Activated CD8-positive, alpha-beta memory T cell treated with anti-CD3 and anti-CD28 coated beads, Interleukin-2, amount 10 ng/mL, durations not matched to agents 7 days and 5 days (primary cell): ENCODE measurements at regions not wholly inside any gene's neighbourhood (a gene's known extent, or its start where the extent isn't known, plus 50 kb on each side); places are given as distances from the start of the nearest gene placed in this dataset.

Source experiments
- ATAC-seq: fragments of 150-1000 bp; cut with Tn5 transposase; one replicate; pipeline ENCODE4 v1.10.0; 2021; ENCODE audit warnings: moderate library complexity
- CTCF ChIA-PET: fragments of 350-600 bp; sonication (Branson Sonifier 250); formaldehyde crosslinking; loops from one replicate; lab custom pipeline; 2021; ENCODE audit warnings: antibody characterized with exemption; lab: Charles Lee
- DNase-seq: peaks from one replicate; pipeline ENCODE4 v3.0.0-alpha.2; 2020
- H3K27ac Mint-ChIP-seq: one replicate; pipeline ENCODE4 v1.8.0; 2021; ENCODE audit warnings: mild to moderate bottlenecking, mixed read lengths
- H3K27me3 Mint-ChIP-seq: one replicate; pipeline ENCODE4 v1.8.0; 2021; ENCODE audit warnings: mixed read lengths
- H3K36me3 Mint-ChIP-seq: one replicate; pipeline ENCODE4 v1.8.0; 2021; ENCODE audit warnings: mild to moderate bottlenecking, mixed read lengths
- H3K4me1 Mint-ChIP-seq: one replicate; pipeline ENCODE4 v1.8.0; 2021; ENCODE audit warnings: mixed read lengths
- H3K4me3 Mint-ChIP-seq: one replicate; pipeline ENCODE4 v1.8.0; 2021; ENCODE audit warnings: mild to moderate bottlenecking, moderate library complexity, mixed read lengths
- H3K9me3 Mint-ChIP-seq: one replicate; pipeline ENCODE4 v1.8.0; 2022; ENCODE audit warnings: low read depth, mixed read lengths

GRCh38 chr2:195480121-195480520 is 176.9 kb upstream of the SLC39A10 start:
- no peak for DNase-seq
- H3K27me3 Mint-ChIP-seq, result no peaks in the 10 kb centered on the region
- ATAC-seq, result no peak
- peaks cover 40% of the 10 kb centered on the region for H3K36me3 Mint-ChIP-seq
- H3K27ac Mint-ChIP-seq, result no peak overlapping the region
- H3K4me3 Mint-ChIP-seq, result no peak overlapping the region
- peaks cover 27% of the 10 kb centered on the region for H3K4me1 Mint-ChIP-seq
- CTCF ChIA-PET, result no interaction called here
- H3K9me3 Mint-ChIP-seq, result peaks cover 19% of the 10 kb centered on the region

DNA sequence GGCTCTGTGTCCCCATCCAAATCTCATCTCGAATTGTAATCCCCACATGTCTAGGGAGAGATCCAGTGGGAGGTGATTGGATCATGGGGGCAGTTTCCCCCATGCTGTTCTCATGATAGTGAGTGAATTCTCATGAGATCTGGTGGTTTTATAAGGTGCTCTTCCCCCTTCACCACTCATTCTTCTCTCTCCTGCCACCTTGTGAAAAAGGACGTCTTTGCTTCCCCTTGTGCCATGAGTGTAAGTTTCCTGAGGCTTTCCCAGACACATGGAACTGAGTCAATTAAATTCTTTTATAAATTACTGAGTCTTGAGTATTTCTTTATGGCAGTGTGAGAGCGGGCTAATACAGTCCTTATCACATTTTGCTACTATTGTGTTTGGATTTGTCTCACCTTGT is 177.6 kb upstream of the SLC39A10 start:
- Mint-ChIP-seq H3K4me1 (peaks cover 23% of the 10 kb centered on the region), H3K27me3 (no peaks in the 10 kb centered on the region), H3K36me3 (peaks cover 34% of the 10 kb centered on the region), H3K9me3 (peaks cover 14% of the 10 kb centered on the region), H3K4me3 (no peak overlapping the region), H3K27ac (no peak overlapping the region)
- ATAC-seq, result no peak
- CTCF ChIA-PET, result no interaction called here
- no peak for DNase-seq

DNA sequence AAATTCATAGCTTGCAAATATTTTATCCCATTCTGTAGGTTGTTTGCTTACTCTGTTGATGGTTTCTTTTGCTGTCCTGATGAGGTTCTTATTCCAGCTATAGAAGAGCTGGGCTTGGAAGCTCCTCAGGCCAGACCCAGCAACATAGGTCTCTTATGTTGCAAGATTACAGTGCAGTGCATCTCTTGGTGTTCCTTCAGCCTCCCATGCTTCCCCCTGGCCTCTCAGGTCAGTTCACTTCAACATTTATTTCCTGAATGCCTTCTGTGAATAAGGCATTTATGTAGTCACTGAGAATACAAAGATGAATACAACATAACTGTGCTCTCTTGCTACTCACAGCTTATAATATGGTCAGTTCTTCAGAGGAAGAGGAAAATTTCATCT is 179.0 kb upstream of the SLC39A10 start:
- Mint-ChIP-seq H3K4me1 (peaks cover 30% of the 10 kb centered on the region), H3K9me3 (peaks cover 14% of the 10 kb centered on the region), H3K36me3 (peaks cover 35% of the 10 kb centered on the region), H3K27me3 (no peaks in the 10 kb centered on the region), H3K27ac (peak overlapping the region; percentile 35), H3K4me3 (no peak overlapping the region)
- DNase-seq (no peak), ATAC-seq (peak; percentile 45)
- CTCF ChIA-PET, result interaction anchor here (1.2 to 1.6 kb wide), 2 partner anchors 9 to 55 kb away, joined by 3 to 5 read pairs; no protein-coding TSS in a partner anchor

- Mint-ChIP-seq H3K27ac (peak overlapping the region; percentile 38), H3K36me3 (peaks cover 35% of the 10 kb centered on the region), H3K4me3 (no peak overlapping the region), H3K4me1 (peaks cover 30% of the 10 kb centered on the region), H3K9me3 (peaks cover 14% of the 10 kb centered on the region), H3K27me3 (no peaks in the 10 kb centered on the region)
- DNase-seq, result no peak
- peak; percentile 80 for ATAC-seq
- CTCF ChIA-PET, result interaction anchor here (1.2 to 1.6 kb wide), 2 partner anchors 9 to 55 kb away, joined by 3 to 5 read pairs; no protein-coding TSS in a partner anchor
These were observed 179.6 kb upstream of the SLC39A10 start for GRCh38 chr2:195477248-195477995.

DNA sequence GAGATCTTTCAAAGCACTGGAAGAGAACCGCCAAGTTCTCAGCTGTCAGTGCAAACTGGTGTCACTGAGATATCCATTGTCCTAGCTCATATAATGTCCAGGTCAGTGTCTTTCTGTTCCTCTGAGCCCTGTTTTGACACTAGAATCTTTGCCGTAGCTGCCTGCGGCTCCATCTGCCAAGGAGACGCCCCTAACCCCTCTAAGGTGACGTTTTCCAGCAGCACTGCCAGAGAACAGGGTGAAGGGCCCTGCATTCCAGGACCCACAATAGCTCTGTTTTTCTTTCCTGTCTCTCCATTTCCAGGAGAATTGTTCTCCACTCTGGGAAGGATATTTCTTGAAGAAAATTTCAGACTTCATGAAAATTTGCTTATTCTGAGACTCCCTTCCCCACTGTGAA is 181.7 kb upstream of the SLC39A10 start:
- Mint-ChIP-seq H3K27me3 (no peaks in the 10 kb centered on the region), H3K9me3 (peaks cover 10% of the 10 kb centered on the region), H3K36me3 (peaks cover 27% of the 10 kb centered on the region), H3K4me1 (peaks cover 30% of the 10 kb centered on the region), H3K27ac (no peak overlapping the region), H3K4me3 (no peak overlapping the region)
- CTCF ChIA-PET, result interaction anchor here (0.8 kb wide), 1 partner anchor 18 kb away, joined by 3 read pairs; no protein-coding TSS in a partner anchor
- ATAC-seq (no peak), DNase-seq (no peak)

DNA sequence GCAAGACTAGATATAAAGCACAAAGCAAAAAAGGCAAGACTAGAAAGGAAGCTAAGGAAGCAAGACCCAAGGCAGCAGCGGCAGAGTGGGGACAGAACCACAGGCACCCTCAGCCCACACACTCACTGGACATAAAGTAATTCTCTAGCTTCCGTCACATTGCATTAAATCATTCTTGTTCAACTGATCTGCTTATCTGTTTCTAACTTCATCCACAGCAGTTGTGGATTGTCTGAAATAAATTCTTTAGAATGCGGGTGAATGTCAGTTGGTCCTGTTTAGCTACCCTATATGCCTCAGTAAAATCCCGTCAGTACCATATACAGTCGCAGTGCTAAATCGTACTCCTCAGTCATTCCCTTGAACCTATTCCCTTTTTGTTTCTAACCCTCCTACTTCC is 183.2 kb upstream of the SLC39A10 start:
- CTCF ChIA-PET, result no interaction called here
- H3K9me3 Mint-ChIP-seq, result peaks cover 7% of the 10 kb centered on the region
- DNase-seq, result no peak
- no peak for ATAC-seq
- H3K4me3 Mint-ChIP-seq, result no peak overlapping the region
- H3K4me1 Mint-ChIP-seq, result peaks cover 21% of the 10 kb centered on the region
- H3K36me3 Mint-ChIP-seq, result peaks cover 19% of the 10 kb centered on the region
- H3K27ac Mint-ChIP-seq, result no peak overlapping the region
- H3K27me3 Mint-ChIP-seq, result no peaks in the 10 kb centered on the region

GRCh38 chr2:195472501-195473234 is 184.4 kb upstream of the SLC39A10 start:
- no peak for ATAC-seq
- no peak overlapping the region for H3K4me3 Mint-ChIP-seq

GRCh38 chr2:195471807-195472206 is 185.2 kb upstream of the SLC39A10 start:
- peaks cover 7% of the 10 kb centered on the region for H3K36me3 Mint-ChIP-seq
- H3K4me3 Mint-ChIP-seq, result no peak overlapping the region
- no peak for DNase-seq
- H3K27ac Mint-ChIP-seq, result no peak overlapping the region
- CTCF ChIA-PET, result no interaction called here
- ATAC-seq, result no peak
- no peaks in the 10 kb centered on the region for H3K9me3 Mint-ChIP-seq
- H3K4me1 Mint-ChIP-seq, result peaks cover 7% of the 10 kb centered on the region
- H3K27me3 Mint-ChIP-seq, result no peaks in the 10 kb centered on the region

More at GRCh38 chr2:195472501-195473234, 184.4 kb upstream of the SLC39A10 start:
- Mint-ChIP-seq H3K27me3 (no peaks in the 10 kb centered on the region), H3K36me3 (peaks cover 13% of the 10 kb centered on the region), H3K27ac (no peak overlapping the region), H3K9me3 (peaks cover 6% of the 10 kb centered on the region), H3K4me1 (peaks cover 13% of the 10 kb centered on the region)
- no peak for DNase-seq
- CTCF ChIA-PET, result interaction anchor here (1.0 kb wide), 1 partner anchor 26 kb away, joined by 3 read pairs; no protein-coding TSS in a partner anchor

- Mint-ChIP-seq H3K4me3 (no peak overlapping the region), H3K4me1 (peaks cover 7% of the 10 kb centered on the region), H3K27me3 (no peaks in the 10 kb centered on the region), H3K36me3 (peaks cover 9% of the 10 kb centered on the region), H3K9me3 (no peaks in the 10 kb centered on the region), H3K27ac (no peak overlapping the region)
- ATAC-seq (no peak), DNase-seq (no peak)
- CTCF ChIA-PET, result no interaction called here
These were observed 185.9 kb upstream of the SLC39A10 start for GRCh38 chr2:195471163-195471562.

GRCh38 chr2:195470622-195471021 is 186.4 kb upstream of the SLC39A10 start:
- Mint-ChIP-seq H3K27ac (no peak overlapping the region), H3K9me3 (peaks cover 4% of the 10 kb centered on the region), H3K4me1 (peaks cover 7% of the 10 kb centered on the region), H3K27me3 (no peaks in the 10 kb centered on the region), H3K4me3 (no peak overlapping the region), H3K36me3 (peaks cover 13% of the 10 kb centered on the region)
- CTCF ChIA-PET, result interaction anchor here (2.0 kb wide), 1 partner anchor 12 kb away, joined by 5 read pairs; no protein-coding TSS in a partner anchor
- no peak for ATAC-seq
- DNase-seq, result no peak

GRCh38 chr2:195468771-195469170 is 188.3 kb upstream of the SLC39A10 start:
- ATAC-seq, result no peak
- CTCF ChIA-PET, result interaction anchor here (2.0 kb wide), 1 partner anchor 14 kb away, joined by 5 read pairs; no protein-coding TSS in a partner anchor

DNA sequence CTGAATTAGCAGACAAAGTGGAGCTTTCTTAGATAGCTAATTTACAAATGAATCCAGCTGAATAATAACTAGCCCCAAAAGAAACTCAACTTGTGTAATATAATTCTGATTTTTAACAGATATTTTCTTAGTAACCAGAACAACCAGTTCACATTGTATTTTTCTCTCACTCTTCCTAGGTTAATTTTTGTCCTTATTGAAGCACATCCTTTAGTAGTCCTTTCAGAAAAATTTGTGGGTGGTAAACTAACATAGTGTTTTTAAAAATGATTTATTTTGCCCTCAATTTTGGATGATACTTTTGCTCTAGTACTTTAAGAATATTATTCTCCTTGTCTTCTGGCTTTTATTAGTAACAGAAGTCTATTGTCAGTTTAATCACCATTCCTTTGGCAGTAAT is 190.6 kb upstream of the SLC39A10 start:
- no peak overlapping the region for H3K27ac Mint-ChIP-seq
- no peak overlapping the region for H3K4me3 Mint-ChIP-seq
- peaks cover 15% of the 10 kb centered on the region for H3K36me3 Mint-ChIP-seq
- H3K27me3 Mint-ChIP-seq, result no peaks in the 10 kb centered on the region
- peaks cover 6% of the 10 kb centered on the region for H3K9me3 Mint-ChIP-seq
- no peak for ATAC-seq
- H3K4me1 Mint-ChIP-seq, result no peaks in the 10 kb centered on the region
- CTCF ChIA-PET, result no interaction called here
- no peak for DNase-seq

More at GRCh38 chr2:195468771-195469170, 188.3 kb upstream of the SLC39A10 start:
- H3K9me3 Mint-ChIP-seq, result peaks cover 6% of the 10 kb centered on the region
- no peak overlapping the region for H3K27ac Mint-ChIP-seq
- H3K4me3 Mint-ChIP-seq, result no peak overlapping the region
- H3K27me3 Mint-ChIP-seq, result no peaks in the 10 kb centered on the region
- no peak for DNase-seq
- peaks cover 3% of the 10 kb centered on the region for H3K4me1 Mint-ChIP-seq
- peaks cover 15% of the 10 kb centered on the region for H3K36me3 Mint-ChIP-seq

- no peak for ATAC-seq
- H3K4me1 Mint-ChIP-seq, result peaks cover 2% of the 10 kb centered on the region
- CTCF ChIA-PET, result interaction anchor here (0.9 to 1.1 kb wide), 2 partner anchors 22 to 37 kb away, joined by 3 read pairs; no protein-coding TSS in a partner anchor
- DNase-seq, result no peak
- no peak overlapping the region for H3K27ac Mint-ChIP-seq
- H3K27me3 Mint-ChIP-seq, result no peaks in the 10 kb centered on the region
- H3K4me3 Mint-ChIP-seq, result no peak overlapping the region
- H3K36me3 Mint-ChIP-seq, result peaks cover 18% of the 10 kb centered on the region
- H3K9me3 Mint-ChIP-seq, result peaks cover 7% of the 10 kb centered on the region
These were observed 196.0 kb upstream of the SLC39A10 start for GRCh38 chr2:195461010-195461409.
